ENCODE measurements at regions not wholly inside any gene's neighbourhood (a gene's known extent, or its start where the extent isn't known, plus 50 kb on each side); places are given as distances from the start of the nearest gene placed in this dataset.

GRCh38 chr5:97600486-97600885 lies 417.4 kb upstream of the RIOK2 start:
- no peak for DNase-seq (ENCODE audit: low spot score)

- no peak for DNase-seq (ENCODE audit: low spot score)
These were observed 418.6 kb upstream of the RIOK2 start for GRCh38 chr5:97601651-97602050.

- no peak for DNase-seq (ENCODE audit: low spot score)
These were observed 423.5 kb upstream of the RIOK2 start for GRCh38 chr5:97606531-97606930.

GRCh38 chr5:97608501-97608900 lies 425.5 kb upstream of the RIOK2 start:
- DNase-seq (ENCODE audit: low spot score), result no peak

GRCh38 chr5:97618721-97619120 lies 435.7 kb upstream of the RIOK2 start:
- DNase-seq (ENCODE audit: low spot score), result no peak

- no peak for DNase-seq (ENCODE audit: low spot score)
These were observed 440.4 kb upstream of the RIOK2 start for GRCh38 chr5:97623441-97623840.

- no peak for DNase-seq (ENCODE audit: low spot score)
These were observed 441.8 kb upstream of the RIOK2 start for GRCh38 chr5:97624886-97625285.

- no peak for DNase-seq (ENCODE audit: low spot score)
These were observed 444.2 kb upstream of the RIOK2 start for GRCh38 chr5:97627272-97627671.

- DNase-seq (ENCODE audit: low spot score), result no peak
These were observed 445.0 kb upstream of the RIOK2 start for GRCh38 chr5:97628031-97628430.

- DNase-seq (ENCODE audit: low spot score), result no peak
These were observed 445.8 kb upstream of the RIOK2 start for GRCh38 chr5:97628807-97629206.

GRCh38 chr5:97629276-97629675 lies 446.2 kb upstream of the RIOK2 start:
- no peak for DNase-seq (ENCODE audit: low spot score)

GRCh38 chr5:97635553-97635952 lies 452.5 kb upstream of the RIOK2 start:
- no peak for DNase-seq (ENCODE audit: low spot score)

- no peak for DNase-seq (ENCODE audit: low spot score)
These were observed 453.7 kb upstream of the RIOK2 start for GRCh38 chr5:97636766-97637165.

GRCh38 chr5:97641081-97641480 lies 458.0 kb upstream of the RIOK2 start:
- DNase-seq (ENCODE audit: low spot score), result no peak

GRCh38 chr5:97644206-97644605 lies 461.2 kb upstream of the RIOK2 start:
- DNase-seq (ENCODE audit: low spot score), result no peak

GRCh38 chr5:97644896-97645295 lies 461.8 kb upstream of the RIOK2 start:
- DNase-seq (ENCODE audit: low spot score), result no peak

GRCh38 chr5:97657239-97657638 lies 474.2 kb upstream of the RIOK2 start:
- DNase-seq (ENCODE audit: low spot score), result no peak

- no peak for DNase-seq (ENCODE audit: low spot score)
These were observed 475.3 kb upstream of the RIOK2 start for GRCh38 chr5:97658116-97658900.

GRCh38 chr5:97666783-97667182 lies 483.7 kb upstream of the RIOK2 start:
- no peak for DNase-seq (ENCODE audit: low spot score)

- DNase-seq (ENCODE audit: low spot score), result no peak
These were observed 487.4 kb upstream of the RIOK2 start for GRCh38 chr5:97670447-97670846.

GRCh38 chr5:97676608-97677007 lies 493.6 kb upstream of the RIOK2 start:
- DNase-seq (ENCODE audit: low spot score), result no peak

- DNase-seq (ENCODE audit: low spot score), result no peak
These were observed 511.0 kb upstream of the RIOK2 start for GRCh38 chr5:97694091-97694490.

GRCh38 chr5:97714424-97714823 lies 531.4 kb upstream of the RIOK2 start:
- DNase-seq (ENCODE audit: low spot score), result no peak

GRCh38 chr5:97726106-97726505 lies 543.1 kb upstream of the RIOK2 start:
- DNase-seq (ENCODE audit: low spot score), result no peak

Measured in putamen (tissue), 1 donor.